RWPE1 (cell line): ENCODE measurements at regions not wholly inside any gene's neighbourhood (a gene's known extent, or its start where the extent isn't known, plus 50 kb on each side); places are given as distances from the start of the nearest gene placed in this dataset.

Experiments
- CTCF ChIA-PET: fragments of 350-600 bp; sonication (Branson Sonifier 250); formaldehyde crosslinking; extraction: SDS; loops from one replicate; lab custom pipeline; 2021; lab: Yijun Ruan, JAX
- POLR2A ChIA-PET: fragments of 400-600 bp; formaldehyde crosslinking; extraction: SDS; loops from one replicate; lab custom pipeline; 2020; ENCODE audit warnings: antibody characterized with exemption; ENCODE audit not compliant: low non-redundant PET; lab: Yijun Ruan, JAX
- DNase-seq: peaks from one replicate; pipeline ENCODE4 v3.0.0; 2012; ENCODE audit warnings: low spot score
- H3K27ac ChIP-seq: fragments of 450-650 bp; 2 replicates; pipeline ENCODE4 v1.5.1; 2017
- TF ChIP-seq, protein P1 (sequence below): fragments of 450-650 bp; conservative IDR thresholded peaks from 2 replicates; pipeline ENCODE4 v1.5.1; 2017; ENCODE audit warnings: low read depth, mild to moderate bottlenecking

- ChIA-PET POLR2A (no interaction called here), CTCF (interaction anchor here (0.7 kb wide), 1 partner anchor 494 kb away, joined by 5 read pairs; no protein-coding TSS in a partner anchor)
- TF ChIP-seq, protein P1, sequence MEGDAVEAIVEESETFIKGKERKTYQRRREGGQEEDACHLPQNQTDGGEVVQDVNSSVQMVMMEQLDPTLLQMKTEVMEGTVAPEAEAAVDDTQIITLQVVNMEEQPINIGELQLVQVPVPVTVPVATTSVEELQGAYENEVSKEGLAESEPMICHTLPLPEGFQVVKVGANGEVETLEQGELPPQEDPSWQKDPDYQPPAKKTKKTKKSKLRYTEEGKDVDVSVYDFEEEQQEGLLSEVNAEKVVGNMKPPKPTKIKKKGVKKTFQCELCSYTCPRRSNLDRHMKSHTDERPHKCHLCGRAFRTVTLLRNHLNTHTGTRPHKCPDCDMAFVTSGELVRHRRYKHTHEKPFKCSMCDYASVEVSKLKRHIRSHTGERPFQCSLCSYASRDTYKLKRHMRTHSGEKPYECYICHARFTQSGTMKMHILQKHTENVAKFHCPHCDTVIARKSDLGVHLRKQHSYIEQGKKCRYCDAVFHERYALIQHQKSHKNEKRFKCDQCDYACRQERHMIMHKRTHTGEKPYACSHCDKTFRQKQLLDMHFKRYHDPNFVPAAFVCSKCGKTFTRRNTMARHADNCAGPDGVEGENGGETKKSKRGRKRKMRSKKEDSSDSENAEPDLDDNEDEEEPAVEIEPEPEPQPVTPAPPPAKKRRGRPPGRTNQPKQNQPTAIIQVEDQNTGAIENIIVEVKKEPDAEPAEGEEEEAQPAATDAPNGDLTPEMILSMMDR, result no peak
- DNase-seq, result no peak
- no peak overlapping the region for H3K27ac ChIP-seq
These were observed 173.9 kb downstream of the NR2F2 start for GRCh38 chr15:96504371-96504770.

GRCh38 chr15:96505014-96505413 is 174.5 kb downstream of the NR2F2 start:
- ChIA-PET CTCF (interaction anchor here (0.7 kb wide), 1 partner anchor 495 kb away, joined by 5 read pairs; no protein-coding TSS in a partner anchor), POLR2A (no interaction called here)
- DNase-seq, result no peak
- no peak overlapping the region for H3K27ac ChIP-seq
- TF ChIP-seq, protein P1, result no peak

- ChIA-PET CTCF (no interaction called here), POLR2A (no interaction called here)
- no peak overlapping the region for H3K27ac ChIP-seq
- TF ChIP-seq, protein P1, result no peak
- DNase-seq, result no peak
These were observed 184.2 kb downstream of the NR2F2 start for GRCh38 chr15:96514607-96515285.

DNA sequence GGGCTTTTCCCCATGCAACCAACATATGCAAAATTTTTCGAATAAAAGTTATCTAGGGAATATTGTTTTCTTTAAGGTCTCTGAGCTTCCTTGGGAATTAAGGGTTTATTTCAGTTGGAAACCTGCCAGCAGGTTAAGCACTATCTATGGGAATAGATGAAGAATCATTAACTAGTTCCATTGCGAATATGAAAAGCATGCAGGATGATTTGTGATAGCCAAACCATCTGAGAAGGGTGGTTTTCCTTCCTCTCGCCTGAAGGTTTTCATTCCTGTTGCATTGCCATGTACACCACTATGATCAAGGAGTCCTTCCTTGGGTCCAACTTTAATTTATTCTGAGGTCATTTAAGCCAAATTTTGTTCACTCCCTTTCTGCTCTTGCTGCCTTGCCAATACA is 184.9 kb downstream of the NR2F2 start:
- TF ChIP-seq, protein P1, result no peak
- POLR2A ChIA-PET, result no interaction called here
- no peak overlapping the region for H3K27ac ChIP-seq
- DNase-seq, result no peak
- CTCF ChIA-PET, result no interaction called here

- H3K27ac ChIP-seq, result no peak overlapping the region
- no peak for DNase-seq
- ChIA-PET POLR2A (no interaction called here), CTCF (no interaction called here)
- TF ChIP-seq, protein P1, result no peak
These were observed 190.9 kb downstream of the NR2F2 start for GRCh38 chr15:96521386-96521785.

DNA sequence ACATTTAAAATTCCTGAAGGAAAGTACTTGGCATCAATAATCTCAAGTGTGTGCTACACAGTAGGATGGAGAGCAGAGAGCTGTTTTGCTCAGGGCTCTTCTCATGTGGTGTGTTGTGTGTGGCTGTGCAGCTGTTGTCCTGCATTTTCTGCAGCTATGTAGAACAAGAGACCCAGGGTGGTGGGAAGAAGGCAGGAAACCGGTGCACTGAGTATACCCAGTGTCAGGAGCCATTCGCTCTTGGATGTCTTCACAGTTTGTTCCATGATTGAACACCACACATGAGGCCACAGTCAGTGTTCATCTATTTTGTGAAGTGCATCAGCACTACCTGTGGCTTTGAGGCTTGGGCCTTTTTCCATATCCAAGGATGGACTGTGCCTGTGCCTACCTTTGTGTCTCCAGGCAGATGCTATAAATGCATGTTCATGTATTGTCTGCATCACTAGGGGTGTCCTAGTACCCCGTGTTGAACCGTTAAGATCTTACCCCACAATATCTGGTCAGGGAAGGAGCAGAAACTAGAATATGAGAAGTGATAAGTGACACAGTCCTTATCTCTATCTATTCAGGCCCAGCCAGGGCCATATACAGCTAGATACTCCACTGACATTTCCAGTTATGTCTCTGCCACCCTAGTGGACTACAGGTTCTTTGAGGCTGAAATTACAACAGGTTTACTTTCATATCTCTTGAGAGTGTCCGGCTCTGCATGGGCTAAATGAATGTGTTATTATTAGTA is 194.3 kb downstream of the NR2F2 start:
- H3K27ac ChIP-seq, result no peak overlapping the region
- ChIA-PET CTCF (no interaction called here), POLR2A (no interaction called here)
- no peak for DNase-seq
- TF ChIP-seq, protein P1, result no peak
